IMR-90 (cell line): ENCODE measurements at regions not wholly inside any gene's neighbourhood (a gene's known extent, or its start where the extent isn't known, plus 50 kb on each side); places are given as distances from the start of the nearest gene placed in this dataset.

Experiments used
- ATAC-seq: fragments of 200-7000 bp; cut with Tn5 transposase; 2 replicates; pipeline ENCODE4 v1.9.1; 2020; ENCODE audit warnings: low read depth, mild to moderate bottlenecking, moderate library complexity
- BruUV-seq: library from RNA; stranded (reverse); fragments of 400-500 nt; replicated peaks from 2 replicates; lab custom pipeline; 2021; lab: Mats Ljungman, UMichigan
- CTCF ChIA-PET: fragments of 300-600 bp; formaldehyde crosslinking; extraction: SDS; loops from one replicate; lab custom pipeline; 2021; ENCODE audit warnings: antibody characterized with exemption; lab: Yijun Ruan, JAX
- POLR2A ChIA-PET: fragments of 300-600 bp; sonication (Branson Sonifier 250); formaldehyde crosslinking; loops from one replicate; lab custom pipeline; 2022; ENCODE audit warnings: antibody characterized with exemption; ENCODE audit not compliant: unreplicated experiment; lab: Charles Lee
- DNase-seq: peaks from one replicate; pipeline ENCODE4 v3.0.0; 2013
- H2AFZ ChIP-seq: replicated peaks from 2 replicates; pipeline ENCODE3; 2013; ENCODE audit warnings: low read length, mild to moderate bottlenecking; ENCODE audit not compliant: poor library complexity
- H2AK5ac ChIP-seq: 2 replicates; pipeline ENCODE4 v1.6.1; 2013; ENCODE audit warnings: low read depth, low read length, inconsistent platforms
- H2AK9ac ChIP-seq: replicated peaks from 2 replicates; pipeline ENCODE3; 2013; ENCODE audit warnings: mild to moderate bottlenecking, low read depth, low read length, moderate library complexity; ENCODE audit not compliant: poor library complexity
- H2BK120ac ChIP-seq: 2 replicates; pipeline ENCODE4 v1.6.1; 2013; ENCODE audit warnings: low read depth, low read length, inconsistent platforms
- H2BK15ac ChIP-seq: 3 replicates; pipeline ENCODE4 v1.6.1; 2013; ENCODE audit warnings: low read depth, low read length, inconsistent platforms
- H2BK20ac ChIP-seq: 2 replicates; pipeline ENCODE4 v1.6.1; 2013; ENCODE audit warnings: low read depth, mild to moderate bottlenecking, inconsistent platforms, low read length, moderate library complexity
- H2BK5ac ChIP-seq: 2 replicates; pipeline ENCODE4 v1.6.1; 2013; ENCODE audit warnings: mild to moderate bottlenecking, low read depth, low read length, inconsistent platforms; ENCODE audit not compliant: poor library complexity, severe bottlenecking
- H3K14ac ChIP-seq: replicated peaks from 2 replicates; pipeline ENCODE4 v1.6.1; 2013; ENCODE audit warnings: low read depth, low read length, inconsistent platforms
- H3K18ac ChIP-seq: 2 replicates; pipeline ENCODE4 v1.6.1; 2013; ENCODE audit warnings: low read depth, low read length, control low read depth
- H3K23ac ChIP-seq: 2 replicates; pipeline ENCODE4 v1.6.1; 2013; ENCODE audit warnings: low read depth, low read length, inconsistent platforms
- H3K27ac ChIP-seq: 2 replicates; pipeline ENCODE4 v1.5.1; 2013; ENCODE audit warnings: mild to moderate bottlenecking, control low read depth, low read length; ENCODE audit not compliant: insufficient read depth
- H3K27me3 ChIP-seq: 2 replicates; pipeline ENCODE4 v1.6.1; 2013; ENCODE audit warnings: low read length; ENCODE audit not compliant: control insufficient read depth, insufficient read depth
- H3K36me3 ChIP-seq: 2 replicates; pipeline ENCODE4 v1.6.1; 2013; ENCODE audit warnings: low read length, mixed read lengths; ENCODE audit not compliant: control insufficient read depth, insufficient read depth
- H3K4ac ChIP-seq: 2 replicates; pipeline ENCODE4 v1.6.1; 2013; ENCODE audit warnings: low read depth, low read length, inconsistent platforms
- H3K4me1 ChIP-seq: 2 replicates; pipeline ENCODE4 v1.6.1; 2013; ENCODE audit warnings: low read length, mixed read lengths; ENCODE audit not compliant: control insufficient read depth, insufficient read depth
- H3K4me2 ChIP-seq: 2 replicates; pipeline ENCODE4 v1.6.1; 2013; ENCODE audit warnings: low read depth, mild to moderate bottlenecking, control low read depth, low read length, moderate library complexity
- H3K4me3 ChIP-seq: 2 replicates; pipeline ENCODE4 v1.5.1; 2013; ENCODE audit warnings: low read depth, mild to moderate bottlenecking, control low read depth, low read length, moderate library complexity; ENCODE audit not compliant: insufficient read depth
- H3K56ac ChIP-seq: 2 replicates; pipeline ENCODE4 v1.6.1; 2013; ENCODE audit warnings: low read length, inconsistent platforms; ENCODE audit not compliant: insufficient read depth; ENCODE audit errors: extremely low read depth
- H3K79me1 ChIP-seq, 2 experiments: 2 replicates each; pipeline ENCODE4 v1.6.1; 2013; ENCODE audit warnings: low read length in 2 of 2, inconsistent platforms in 1 of 2, low read depth in 1 of 2
- H3K9ac ChIP-seq: 2 replicates; pipeline ENCODE4 v1.6.1; 2013; ENCODE audit warnings: low read depth, low read length, control low read depth
- H3K9me1 ChIP-seq: 2 replicates; pipeline ENCODE4 v1.6.1; 2013; ENCODE audit warnings: low read length, inconsistent platforms; ENCODE audit not compliant: insufficient read depth
- H3K9me3 ChIP-seq: 2 replicates; pipeline ENCODE4 v1.6.1; 2013; ENCODE audit warnings: low read length; ENCODE audit not compliant: control insufficient read depth, insufficient read depth
- H4K20me1 ChIP-seq: 2 replicates; pipeline ENCODE4 v1.6.1; 2013; ENCODE audit warnings: low read length, inconsistent platforms; ENCODE audit not compliant: insufficient read depth
- H4K5ac ChIP-seq: 2 replicates; pipeline ENCODE4 v1.6.1; 2013; ENCODE audit warnings: mild to moderate bottlenecking, low read depth, low read length, control low read depth
- H4K8ac ChIP-seq, 2 experiments: 2 replicates each; pipeline ENCODE4 v1.6.1; 2013; ENCODE audit warnings: low read depth in 2 of 2, low read length in 2 of 2, control low read depth in 1 of 2, inconsistent platforms in 1 of 2
- H4K91ac ChIP-seq: 2 replicates; pipeline ENCODE4 v1.6.1; 2013; ENCODE audit warnings: low read depth, low read length, inconsistent platforms; ENCODE audit not compliant: insufficient read depth
- BHLHE40 ChIP-seq: fragments of 150-350 bp; IDR thresholded peaks from 2 replicates; pipeline ENCODE4 v1.6.1; 2016; ENCODE audit warnings: mild to moderate bottlenecking, low read depth, low read length
- CEBPB ChIP-seq: IDR thresholded peaks from 2 replicates; pipeline ENCODE4 v1.6.1; 2012; ENCODE audit warnings: low read depth, low read length, improper control_type of control experiment
- CHD1 ChIP-seq: IDR thresholded peaks from 2 replicates; pipeline ENCODE4 v1.6.1; 2012; ENCODE audit warnings: low read depth, low read length, improper control_type of control experiment
- CTCF ChIP-seq: conservative IDR thresholded peaks from 2 replicates; pipeline ENCODE4 v1.5.1; 2012; ENCODE audit warnings: mild to moderate bottlenecking, low read depth, low read length, improper control_type of control experiment
- ELK1 ChIP-seq: fragments of 150-350 bp; IDR thresholded peaks from 2 replicates; pipeline ENCODE4 v1.6.1; 2016; ENCODE audit warnings: low read depth, mild to moderate bottlenecking, low read length, moderate library complexity, borderline replicate concordance
- FOS ChIP-seq: fragments of 150-350 bp; IDR thresholded peaks from 2 replicates; pipeline ENCODE4 v1.6.1; 2016; ENCODE audit warnings: low read depth, low read length
- MAFK ChIP-seq: IDR thresholded peaks from 2 replicates; pipeline ENCODE4 v1.6.1; 2012; ENCODE audit warnings: low read depth, low read length, improper control_type of control experiment
- MAZ ChIP-seq: IDR thresholded peaks from 2 replicates; pipeline ENCODE4 v1.6.1; 2012; ENCODE audit warnings: low read depth, mild to moderate bottlenecking, low read length, improper control_type of control experiment, moderate library complexity, borderline replicate concordance
- MXI1 ChIP-seq: IDR thresholded peaks from 2 replicates; pipeline ENCODE4 v1.6.1; 2012; ENCODE audit warnings: low read depth, mild to moderate bottlenecking, low read length, moderate library complexity, borderline replicate concordance
- NFE2L2 ChIP-seq: fragments of 150-350 bp; IDR thresholded peaks from 2 replicates; pipeline ENCODE4 v1.6.1; 2016; ENCODE audit warnings: low read depth, mild to moderate bottlenecking, low read length
- POLR2A ChIP-seq: IDR thresholded peaks from 2 replicates; pipeline ENCODE4 v1.6.1; 2012; ENCODE audit warnings: mild to moderate bottlenecking, low read depth, low read length
- RAD21 ChIP-seq: IDR thresholded peaks from 2 replicates; pipeline ENCODE4 v1.6.1; 2012; ENCODE audit warnings: low read length, improper control_type of control experiment
- RCOR1 ChIP-seq: IDR thresholded peaks from 2 replicates; pipeline ENCODE4 v1.6.1; 2012; ENCODE audit warnings: mild to moderate bottlenecking, low read length, improper control_type of control experiment; ENCODE audit not compliant: insufficient replicate concordance
- RFX5 ChIP-seq: IDR thresholded peaks from 2 replicates; pipeline ENCODE4 v1.8.0; 2012; ENCODE audit warnings: low read depth, mild to moderate bottlenecking, low read length, moderate library complexity
- SMC3 ChIP-seq: fragments of 150-350 bp; IDR thresholded peaks from 2 replicates; pipeline ENCODE4 v1.6.1; 2016; ENCODE audit warnings: low read depth, mild to moderate bottlenecking, antibody characterized with exemption, low read length, moderate library complexity
- USF2 ChIP-seq: fragments of 150-350 bp; IDR thresholded peaks from 2 replicates; pipeline ENCODE4 v1.6.1; 2017; ENCODE audit warnings: mild to moderate bottlenecking, antibody characterized with exemption, low read length, low read depth
- WGBS, 2 experiments: methylation state at CpG; one replicate each; pipeline versions ENCODE4 v1.1.5 to v1.1.7; 2013; ENCODE audit warnings: missing lambda C conversion rate in 2 of 2; ENCODE audit not compliant: insufficient read length in 1 of 2; ENCODE audit errors: extremely low coverage in 2 of 2; 5-methylcytosine and 5-hydroxymethylcytosine counted together
- dilution Hi-C: fragments of 300-500 bp; cut with HindIII; formaldehyde crosslinking; loops from one replicate; pipeline ENCODE4 v1.14.3; 2018; ENCODE audit warnings: low sequenced_read_pairs; ENCODE audit not compliant: unreplicated experiment
- in situ Hi-C: fragments of 300-500 bp; cut with MboI; formaldehyde crosslinking; loops from 3 replicates; pipeline ENCODE4 v1.14.3; 2019; ENCODE audit warnings: low sequenced_read_pairs, inconsistent platforms, mixed read lengths
- intact Hi-C: fragments of 100-400 bp; cut with micrococcal nuclease; formaldehyde crosslinking; loops from 2 replicates; pipeline ENCODE4 v1.10.0; 2022

- Histone ChIP-seq H2BK15ac (no peak overlapping the region), H2AFZ (no peak overlapping the region), H3K27ac (no peak overlapping the region), H3K56ac (no peak overlapping the region), H4K8ac (no peak overlapping the region), H3K9me3 (peaks cover 2% of the 10 kb centered on the region; the same call in 1 of the 2 replicates), H3K27me3 (peaks cover 91% of the 10 kb centered on the region), H3K4ac (no peak overlapping the region), H4K5ac (no peak overlapping the region), H2BK5ac (no peak overlapping the region), H3K4me3 (no peak overlapping the region), H4K20me1 (peaks cover 3% of the 10 kb centered on the region; the same call in 1 of the 2 replicates), H3K79me1 (no peaks in the 10 kb centered on the region), H3K36me3 (no peaks in the 10 kb centered on the region), H2BK120ac (no peak overlapping the region), H3K14ac (no peak overlapping the region), H2BK20ac (no peak overlapping the region), H3K4me1 (no peaks in the 10 kb centered on the region), H3K18ac (no peak overlapping the region), H3K9ac (no peak overlapping the region), H2AK5ac (no peak overlapping the region), H3K9me1 (no peaks in the 10 kb centered on the region), H3K4me2 (no peak overlapping the region), H3K23ac (no peak overlapping the region), H4K91ac (no peak overlapping the region), H2AK9ac (peak overlapping the region; percentile 3)
- intact Hi-C loops (no loop called here), dilution Hi-C loops (no loop called here), in situ Hi-C loops (no loop called here)
- 17% methylated on average over 2 of the region's 11 CpGs; no CpG with 5 or more reads in 1 of the 2 experiments for WGBS, 2 experiments
- TF ChIP-seq MAFK (no peak), FOS (no peak), CHD1 (no peak), BHLHE40 (no peak), MXI1 (no peak), CTCF (no peak), RAD21 (no peak), CEBPB (no peak), RCOR1 (no peak), USF2 (no peak), NFE2L2 (no peak), SMC3 (no peak), POLR2A (no peak), RFX5 (no peak), ELK1 (no peak), MAZ (no peak)
- ChIA-PET POLR2A (no interaction called here), CTCF (no interaction called here)
- no TSS peak for BruUV-seq
- DNase-seq, result no peak
- ATAC-seq, result no peak
Measured at GRCh38 chr5:176741561-176742211, 68.7 kb upstream of the UNC5A start.
